Parathyroid adenoma (tissue), 2 donors: ENCODE measurements at regions not wholly inside any gene's neighbourhood (a gene's known extent, or its start where the extent isn't known, plus 50 kb on each side); places are given as distances from the start of the nearest gene placed in this dataset.

Source experiments
- H2AFZ ChIP-seq: fragments of 300-600 bp; sonication (generic); one replicate; pipeline ENCODE4 v1.7.0; 2017; ENCODE audit warnings: antibody characterized with exemption, mild to moderate bottlenecking
- H3K27ac ChIP-seq: fragments of 300-600 bp; sonication (generic); one replicate; pipeline ENCODE4 v1.7.0; 2017
- H3K27me3 ChIP-seq: fragments of 300-600 bp; sonication (generic); one replicate; pipeline ENCODE4 v1.7.0; 2017; ENCODE audit warnings: low read length; ENCODE audit not compliant: control insufficient read depth, insufficient read depth
- H3K36me3 ChIP-seq: fragments of 300-600 bp; sonication (generic); one replicate; pipeline ENCODE4 v1.7.0; 2017; ENCODE audit warnings: low read length; ENCODE audit not compliant: control insufficient read depth, insufficient read depth
- H3K4me1 ChIP-seq: fragments of 300-600 bp; sonication (generic); one replicate; pipeline ENCODE4 v1.7.0; 2017; ENCODE audit warnings: control low read depth
- H3K4me2 ChIP-seq: fragments of 300-600 bp; sonication (generic); one replicate; pipeline ENCODE4 v1.7.0; 2017; ENCODE audit warnings: low read length
- H3K4me3 ChIP-seq: fragments of 300-600 bp; sonication (generic); one replicate; pipeline ENCODE4 v1.7.0; 2017; ENCODE audit warnings: low read depth, low read length
- H3K79me2 ChIP-seq: fragments of 300-600 bp; sonication (generic); one replicate; pipeline ENCODE4 v1.7.0; 2017; ENCODE audit warnings: control low read depth
- H3K9ac ChIP-seq: fragments of 300-600 bp; sonication (generic); one replicate; pipeline ENCODE4 v1.7.0; 2017; ENCODE audit warnings: mild to moderate bottlenecking
- H3K9me3 ChIP-seq: fragments of 300-600 bp; sonication (generic); one replicate; pipeline ENCODE4 v1.7.0; 2017; ENCODE audit warnings: low read length; ENCODE audit not compliant: control insufficient read depth
- CTCF ChIP-seq: fragments of 300-600 bp; sonication (generic); IDR thresholded peaks from one replicate; pipeline ENCODE4 v1.7.0; 2017; ENCODE audit warnings: antibody characterized with exemption, mild to moderate bottlenecking
- donor health status: primary hyperparathyroidism.

- no peak overlapping the region for H3K4me2 ChIP-seq
- no peak overlapping the region for H3K9ac ChIP-seq
- H3K4me3 ChIP-seq = no peak overlapping the region
- no peak overlapping the region for H2AFZ ChIP-seq
- H3K27ac ChIP-seq = no peak overlapping the region
- no peak for TF ChIP-seq CTCF
- no peaks in the 10 kb centered on the region for H3K9me3 ChIP-seq
- H3K79me2 ChIP-seq = no peaks in the 10 kb centered on the region
- H3K4me1 ChIP-seq = no peaks in the 10 kb centered on the region
- H3K36me3 ChIP-seq = no peaks in the 10 kb centered on the region
- H3K27me3 ChIP-seq = no peaks in the 10 kb centered on the region
These were observed 298.3 kb downstream of the PTEN start for GRCh38 chr10:88161756-88162155.

GRCh38 chr10:88162852-88163251, 299.4 kb downstream of the PTEN start:
- no peak overlapping the region for H3K9ac ChIP-seq
- no peak overlapping the region for H3K4me3 ChIP-seq
- TF ChIP-seq CTCF = no peak
- no peak overlapping the region for H3K27ac ChIP-seq
- H3K79me2 ChIP-seq = no peaks in the 10 kb centered on the region
- no peak overlapping the region for H2AFZ ChIP-seq
- no peak overlapping the region for H3K4me2 ChIP-seq
- H3K9me3 ChIP-seq = no peaks in the 10 kb centered on the region
- no peaks in the 10 kb centered on the region for H3K27me3 ChIP-seq
- no peaks in the 10 kb centered on the region for H3K36me3 ChIP-seq
- H3K4me1 ChIP-seq = no peaks in the 10 kb centered on the region

- no peaks in the 10 kb centered on the region for H3K36me3 ChIP-seq
- H3K9me3 ChIP-seq = no peaks in the 10 kb centered on the region
- no peak overlapping the region for H3K9ac ChIP-seq
- no peak overlapping the region for H2AFZ ChIP-seq
- H3K4me1 ChIP-seq = no peaks in the 10 kb centered on the region
- H3K79me2 ChIP-seq = no peaks in the 10 kb centered on the region
- H3K27me3 ChIP-seq = no peaks in the 10 kb centered on the region
- no peak overlapping the region for H3K4me3 ChIP-seq
- no peak for TF ChIP-seq CTCF
- H3K27ac ChIP-seq = no peak overlapping the region
- no peak overlapping the region for H3K4me2 ChIP-seq
These were observed 300.1 kb downstream of the PTEN start for GRCh38 chr10:88163572-88163971.

- H3K4me3 ChIP-seq = no peak overlapping the region
- H3K79me2 ChIP-seq = no peaks in the 10 kb centered on the region
- no peak overlapping the region for H3K27ac ChIP-seq
- H3K36me3 ChIP-seq = no peaks in the 10 kb centered on the region
- no peak for TF ChIP-seq CTCF
- H3K4me2 ChIP-seq = no peak overlapping the region
- no peaks in the 10 kb centered on the region for H3K4me1 ChIP-seq
- H3K27me3 ChIP-seq = no peaks in the 10 kb centered on the region
- no peak overlapping the region for H2AFZ ChIP-seq
- no peaks in the 10 kb centered on the region for H3K9me3 ChIP-seq
- no peak overlapping the region for H3K9ac ChIP-seq
These were observed 301.0 kb downstream of the PTEN start for GRCh38 chr10:88164471-88164870.

GRCh38 chr10:88165849-88166271, 302.4 kb downstream of the PTEN start:
- Histone ChIP-seq H3K79me2 (no peaks in the 10 kb centered on the region), H3K9me3 (no peaks in the 10 kb centered on the region), H3K4me2 (no peak overlapping the region), H3K27ac (no peak overlapping the region), H2AFZ (no peak overlapping the region), H3K9ac (no peak overlapping the region), H3K27me3 (no peaks in the 10 kb centered on the region), H3K4me3 (no peak overlapping the region), H3K4me1 (no peaks in the 10 kb centered on the region), H3K36me3 (no peaks in the 10 kb centered on the region)
- no peak for TF ChIP-seq CTCF
